ENCODE measurements at regions not wholly inside any gene's neighbourhood (a gene's known extent, or its start where the extent isn't known, plus 50 kb on each side); places are given as distances from the start of the nearest gene placed in this dataset.

- TF ChIP-seq TCF12 (IDR thresholded peaks at IDR 0.05; ENCODE audit: low read depth) (no peak), TEAD4 (IDR thresholded peaks at IDR 0.05) (no peak), TAF1 (IDR thresholded peaks at IDR 0.05; ENCODE audit: low read depth) (no peak), RAD21 (IDR thresholded peaks at IDR 0.05; ENCODE audit: low read depth) (no peak), REST (IDR thresholded peaks at IDR 0.05; ENCODE audit: low read depth) (no peak), EP300 (IDR thresholded peaks at IDR 0.05; ENCODE audit: borderline replicate concordance) (no peak), FOXM1 (IDR thresholded peaks at IDR 0.05; ENCODE audit: borderline replicate concordance, low read depth) (no peak), MAX (IDR thresholded peaks at IDR 0.05) (no peak), USF1 (IDR thresholded peaks at IDR 0.05) (no peak), NFIC (IDR thresholded peaks at IDR 0.05) (no peak)
Measured at GRCh38 chr18:4961121-4961909, 235.7 kb downstream of the AKAIN1 start.
